NCI-H345 (cell line): ENCODE measurements at regions not wholly inside any gene's neighbourhood (a gene's known extent, or its start where the extent isn't known, plus 50 kb on each side); places are given as distances from the start of the nearest gene placed in this dataset.

Experiments
- DNase-seq: peaks from one replicate; lab custom pipeline; 2025; lab: John Stamatoyannopoulos, UW

DNA sequence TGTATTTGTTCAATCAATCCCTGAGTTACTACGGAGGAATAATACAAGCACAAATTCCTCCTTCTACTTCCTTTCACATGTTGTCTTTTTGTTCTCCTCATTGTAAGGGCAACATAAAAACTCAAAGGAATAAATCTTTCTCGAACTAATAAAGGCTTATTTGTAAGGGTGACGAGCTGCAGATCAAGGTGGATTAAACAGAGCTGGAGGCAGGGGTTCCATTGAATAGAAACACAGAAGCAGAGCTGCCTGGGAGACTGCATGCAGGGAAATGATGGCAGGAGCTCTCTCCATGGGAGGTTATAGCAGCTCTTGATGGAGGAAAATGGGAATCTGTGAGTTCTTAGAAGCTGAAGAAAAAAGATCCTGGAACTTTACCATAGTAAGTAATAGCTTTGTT lies 160.2 kb downstream of the CYYR1 start:
- DNase-seq, result no peak

DNA sequence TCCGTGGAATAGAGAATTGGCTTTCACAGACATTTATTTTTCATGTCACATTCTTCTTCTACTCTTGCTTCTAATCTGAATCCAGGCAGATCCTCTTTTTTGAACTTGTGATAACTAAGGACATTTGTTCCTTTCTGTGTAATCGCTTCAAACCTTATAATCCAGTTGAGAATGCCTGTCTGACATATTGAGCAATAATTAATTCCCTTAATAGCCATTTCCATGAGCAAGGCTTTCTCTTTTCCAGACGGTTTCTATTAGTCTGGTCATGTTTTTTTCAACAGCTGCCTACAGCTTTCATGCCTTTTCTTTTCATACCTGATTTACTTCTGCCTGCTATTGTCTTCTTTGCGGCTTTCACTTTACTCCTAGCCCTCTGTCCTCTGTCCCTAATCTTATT lies 163.4 kb downstream of the CYYR1 start:
- no peak for DNase-seq

DNA sequence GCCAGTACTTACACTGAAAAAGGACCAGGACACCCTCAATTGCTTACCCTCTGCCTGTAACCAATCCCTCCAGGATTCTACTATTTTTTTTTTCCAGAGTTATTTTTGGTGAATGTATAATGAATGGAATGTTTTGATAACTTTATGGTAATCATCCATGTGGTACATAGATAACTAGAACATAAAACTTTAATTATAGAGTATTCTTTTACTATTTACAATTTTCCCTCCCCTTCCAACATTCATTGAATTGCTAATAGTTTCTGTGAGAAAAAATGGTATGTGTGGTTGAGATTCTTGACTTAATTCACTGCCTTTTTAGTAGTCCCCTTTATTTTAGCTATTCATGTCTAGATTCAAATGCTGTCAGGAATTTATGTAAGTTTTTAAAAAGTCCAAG lies 164.6 kb downstream of the CYYR1 start:
- DNase-seq, result no peak

DNA sequence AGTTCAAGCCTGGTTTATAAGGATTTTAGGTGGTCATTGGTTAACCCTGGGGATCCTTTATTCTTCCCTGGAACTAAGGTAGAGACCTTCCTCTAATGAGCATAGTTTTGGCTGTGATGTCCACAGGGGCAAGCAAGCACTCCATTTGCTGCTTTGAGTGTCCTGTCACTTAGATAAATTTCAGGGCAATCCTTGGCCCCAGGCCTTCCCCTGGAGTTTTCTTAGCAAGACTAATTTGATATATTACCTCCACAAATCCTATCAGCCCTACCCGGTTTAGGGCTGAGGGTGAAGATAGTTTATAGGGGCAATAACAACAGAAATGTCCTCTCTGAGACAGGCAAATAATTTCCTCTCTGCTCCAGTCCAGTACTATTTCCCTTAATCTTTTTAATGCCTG lies 166.6 kb downstream of the CYYR1 start:
- no peak for DNase-seq

DNA sequence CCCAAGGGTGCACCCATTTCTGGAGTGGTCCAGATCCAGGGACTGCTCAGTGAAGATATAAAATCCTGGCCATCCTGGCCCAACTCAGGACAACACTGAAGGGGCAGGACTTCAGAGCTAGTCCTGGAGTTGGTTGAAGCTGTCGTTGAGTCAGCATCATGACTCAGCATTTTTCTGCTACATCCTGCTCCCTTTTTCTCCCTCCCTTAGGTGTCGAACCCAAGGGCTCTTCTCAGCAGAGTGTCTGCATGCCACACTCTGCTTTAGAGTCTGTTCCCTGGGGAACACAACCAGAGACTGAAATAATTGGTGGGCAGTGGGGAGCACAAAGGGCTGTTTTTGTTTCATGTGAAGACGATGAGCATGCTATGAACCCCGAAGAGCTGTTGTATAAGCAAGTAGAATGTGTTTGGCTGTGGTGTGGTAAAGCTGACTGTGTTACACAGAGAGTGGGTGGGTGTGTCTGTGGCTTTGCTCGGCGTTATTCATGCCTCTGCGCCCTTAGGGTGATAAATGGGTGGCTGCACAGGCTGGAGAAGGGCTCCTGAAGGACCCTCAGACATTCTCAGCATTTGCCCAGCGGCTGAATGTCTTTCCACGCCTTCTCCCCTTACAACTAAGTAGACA lies 167.2 kb downstream of the CYYR1 start:
- DNase-seq, result peak; percentile 15

DNA sequence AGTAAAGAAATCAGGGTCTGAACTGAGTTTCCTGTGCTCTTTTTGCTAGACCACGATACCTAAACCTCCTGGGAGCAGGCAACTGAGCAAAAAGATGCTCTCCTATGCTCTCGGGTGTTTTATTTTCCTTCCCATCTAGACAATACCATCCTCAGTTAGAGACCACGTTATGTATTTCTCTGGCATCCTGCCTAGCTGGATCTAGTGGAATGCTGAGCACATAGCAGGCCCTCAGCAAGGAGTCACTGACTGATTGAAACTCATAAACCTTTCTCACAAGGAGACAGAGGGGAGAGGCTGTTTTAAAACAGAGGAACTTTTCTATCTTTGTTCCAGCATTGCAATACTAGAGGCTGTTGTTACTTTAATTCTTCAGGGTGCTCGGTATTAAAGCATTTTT lies 168.0 kb downstream of the CYYR1 start:
- DNase-seq, result no peak

DNA sequence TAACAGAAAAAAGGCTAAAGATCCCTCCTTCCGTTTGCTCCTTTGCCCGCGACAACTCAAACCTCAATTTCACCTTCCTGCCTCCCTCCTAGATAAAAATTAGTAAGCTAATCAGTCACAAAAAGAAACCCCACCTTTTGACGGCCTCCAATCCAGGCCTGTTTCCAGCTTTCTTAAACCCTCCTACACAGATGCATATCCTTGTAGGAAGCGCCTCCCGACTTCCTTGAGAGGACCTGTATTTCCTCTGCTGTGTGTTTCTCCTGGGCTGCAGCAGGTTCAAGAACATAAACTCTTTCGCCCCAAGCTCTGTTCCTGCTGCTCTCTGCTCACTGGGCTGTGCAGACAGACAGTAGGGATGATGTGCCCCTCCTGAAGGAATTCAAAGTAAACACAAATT lies 168.8 kb downstream of the CYYR1 start:
- no peak for DNase-seq

DNA sequence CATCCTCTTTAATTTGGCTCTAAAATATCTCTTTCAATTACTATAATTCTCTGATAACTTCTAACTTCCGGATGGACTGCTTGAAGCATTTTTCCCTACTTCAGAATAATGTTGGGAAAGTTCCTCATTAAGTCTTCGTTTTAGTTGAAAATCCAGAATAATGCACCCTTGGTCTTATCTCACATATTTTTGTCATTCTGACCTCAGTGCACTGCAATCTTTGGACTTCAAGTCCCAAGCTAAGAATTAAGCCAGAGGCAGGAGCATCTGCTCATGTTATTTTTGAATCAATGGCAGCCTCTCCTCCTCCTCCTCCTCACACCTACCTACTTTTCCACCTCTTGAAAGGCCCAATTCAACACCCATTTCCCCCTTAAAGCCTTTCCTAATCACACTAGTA lies 169.8 kb downstream of the CYYR1 start:
- DNase-seq, result no peak

DNA sequence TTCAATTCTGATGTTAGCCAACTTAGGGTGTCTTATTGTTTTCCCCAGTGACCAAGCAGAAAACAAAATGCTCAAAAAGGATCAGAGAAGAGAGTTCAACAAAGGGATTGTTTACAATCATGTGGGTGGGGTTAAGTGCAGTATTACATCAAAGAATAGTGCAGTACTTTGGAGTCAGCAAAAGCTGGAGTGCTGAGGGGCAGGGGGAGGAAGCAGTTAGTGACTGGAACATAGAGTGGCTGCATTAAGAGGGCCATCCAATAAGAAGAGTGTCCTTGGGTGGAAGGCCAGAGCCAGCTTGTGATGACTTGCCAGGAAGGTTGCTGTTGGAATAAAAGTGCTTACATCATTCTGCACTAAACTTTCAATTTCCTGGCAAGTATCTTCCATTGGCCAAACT lies 175.5 kb downstream of the CYYR1 start:
- DNase-seq, result no peak

DNA sequence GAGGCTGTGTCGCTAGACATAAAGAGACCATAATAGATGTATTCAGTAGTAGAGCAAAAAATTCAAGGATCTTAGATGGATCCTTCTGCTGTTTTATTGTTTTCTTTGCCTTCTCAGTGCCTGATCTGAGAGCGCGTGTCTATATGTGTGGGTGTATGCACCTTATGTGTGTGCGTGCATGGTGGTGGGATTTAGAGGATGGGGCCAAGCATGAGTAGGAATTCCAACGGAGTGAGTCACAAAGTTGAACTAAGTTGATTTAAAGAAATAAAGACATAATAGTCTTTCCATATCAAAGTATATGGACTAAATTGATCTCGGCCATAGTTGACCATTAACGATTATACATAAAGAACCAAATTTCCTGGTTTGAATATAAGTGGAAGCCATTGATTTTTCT lies 178.7 kb downstream of the CYYR1 start:
- no peak for DNase-seq

DNA sequence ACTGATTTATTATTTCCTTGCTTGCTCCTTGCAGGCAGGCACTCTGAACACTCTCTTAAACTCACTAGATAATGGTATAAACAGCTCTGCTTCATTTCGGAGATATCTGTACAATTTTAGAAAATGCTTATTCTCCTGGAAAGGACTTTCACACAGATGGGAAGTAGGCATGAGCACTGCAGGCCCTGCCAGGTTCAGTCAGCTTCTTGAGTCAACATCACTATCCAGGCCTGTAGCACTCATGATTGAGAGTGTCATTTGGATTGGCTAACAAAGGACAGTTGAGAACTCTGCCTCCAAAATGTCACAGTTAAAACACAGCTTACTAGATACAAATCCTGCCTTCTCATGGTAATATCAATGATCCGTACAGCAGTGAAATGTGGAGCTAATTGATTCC lies 181.9 kb downstream of the CYYR1 start:
- no peak for DNase-seq

DNA sequence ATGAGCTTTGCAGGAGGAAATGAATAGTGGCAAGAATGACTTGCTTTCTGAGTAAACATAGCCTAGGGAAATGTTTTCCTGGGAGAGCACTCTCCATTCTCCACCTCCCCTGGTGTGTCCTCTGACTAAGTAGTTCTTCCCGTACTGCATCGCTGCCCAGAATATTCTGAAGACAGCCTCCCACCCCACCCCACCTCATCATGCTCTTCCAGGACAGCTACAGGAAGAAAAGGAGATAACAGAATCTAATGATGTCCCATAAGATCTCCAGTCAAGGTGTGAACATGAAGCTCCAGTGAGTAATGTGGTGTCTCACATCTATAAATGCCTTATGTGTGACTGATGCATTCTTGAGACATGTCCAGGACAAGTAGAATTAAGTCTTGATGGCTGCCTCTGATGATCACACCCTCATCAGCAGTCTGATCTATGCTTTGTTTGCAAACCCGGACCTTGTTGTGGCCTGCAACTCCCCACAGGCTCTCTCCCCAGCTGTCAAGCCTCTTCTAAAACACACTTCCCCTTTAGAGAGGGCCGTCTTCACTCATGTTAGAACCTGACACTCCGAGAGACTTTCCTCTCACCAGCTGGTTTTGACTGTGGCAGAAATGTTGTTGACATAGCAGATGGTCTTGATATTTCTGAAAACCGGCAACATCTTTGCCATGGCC lies 183.0 kb downstream of the CYYR1 start:
- DNase-seq, result no peak

DNA sequence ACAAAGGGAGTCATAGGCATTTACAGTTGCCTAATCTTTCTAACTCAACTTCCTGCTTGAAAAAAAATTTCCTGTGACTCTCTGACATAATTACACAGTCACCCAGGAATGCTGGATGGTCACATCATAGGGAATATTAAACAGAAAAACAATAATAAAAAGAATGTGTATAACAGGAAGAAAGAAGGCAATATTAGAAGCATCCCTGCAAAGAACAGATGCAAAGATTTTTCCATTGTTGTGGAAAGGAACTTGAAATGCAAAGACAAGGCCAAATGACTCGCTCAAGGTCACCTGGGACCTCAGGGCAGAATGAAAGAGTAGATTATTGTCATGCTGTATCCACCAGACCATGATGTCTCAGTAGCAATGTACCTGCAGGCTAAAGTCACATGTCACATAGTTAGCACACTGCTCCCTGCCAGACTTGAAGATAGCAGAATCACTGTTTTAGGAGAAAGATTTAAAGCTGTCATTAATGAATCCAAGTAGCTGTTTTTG lies 184.3 kb downstream of the CYYR1 start:
- no peak for DNase-seq

DNA sequence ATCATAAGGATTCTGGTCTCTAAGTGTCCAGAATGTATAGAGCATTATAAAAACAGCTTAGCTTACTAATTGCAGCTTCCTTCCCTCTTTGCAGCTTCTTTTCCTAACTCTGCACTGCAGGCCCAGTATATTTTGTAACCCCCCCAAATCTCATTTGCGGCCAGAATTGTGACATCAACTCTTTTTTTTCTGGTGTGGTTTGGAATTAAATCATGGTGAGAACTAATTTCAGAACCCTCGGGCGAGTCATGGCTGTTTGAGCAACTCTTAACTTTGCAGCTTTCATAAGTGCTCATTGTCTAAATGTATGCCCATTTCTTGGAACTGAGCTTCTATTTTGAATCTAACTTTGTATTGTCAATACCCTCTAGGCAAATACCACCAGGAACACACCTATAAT lies 187.4 kb downstream of the CYYR1 start:
- DNase-seq, result no peak

DNA sequence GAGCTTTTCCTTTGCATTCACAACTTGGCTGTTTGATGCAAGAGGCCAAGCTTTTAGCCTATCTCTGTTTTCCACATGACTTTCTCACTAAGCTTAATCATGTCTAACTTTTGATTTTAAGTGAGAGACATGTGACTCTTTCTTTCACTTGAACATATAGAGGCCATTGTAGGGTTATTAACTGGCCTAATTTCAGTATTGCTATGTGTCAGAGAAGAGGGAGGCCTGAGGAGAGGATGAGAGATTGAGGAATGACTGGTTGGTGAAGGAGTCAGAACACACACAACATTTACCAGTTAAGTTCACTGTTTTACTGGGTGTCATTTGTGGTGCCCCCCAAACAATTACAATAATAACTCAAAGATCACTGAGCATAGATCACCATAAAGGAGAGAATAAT lies 193.5 kb downstream of the CYYR1 start:
- DNase-seq, result no peak

DNA sequence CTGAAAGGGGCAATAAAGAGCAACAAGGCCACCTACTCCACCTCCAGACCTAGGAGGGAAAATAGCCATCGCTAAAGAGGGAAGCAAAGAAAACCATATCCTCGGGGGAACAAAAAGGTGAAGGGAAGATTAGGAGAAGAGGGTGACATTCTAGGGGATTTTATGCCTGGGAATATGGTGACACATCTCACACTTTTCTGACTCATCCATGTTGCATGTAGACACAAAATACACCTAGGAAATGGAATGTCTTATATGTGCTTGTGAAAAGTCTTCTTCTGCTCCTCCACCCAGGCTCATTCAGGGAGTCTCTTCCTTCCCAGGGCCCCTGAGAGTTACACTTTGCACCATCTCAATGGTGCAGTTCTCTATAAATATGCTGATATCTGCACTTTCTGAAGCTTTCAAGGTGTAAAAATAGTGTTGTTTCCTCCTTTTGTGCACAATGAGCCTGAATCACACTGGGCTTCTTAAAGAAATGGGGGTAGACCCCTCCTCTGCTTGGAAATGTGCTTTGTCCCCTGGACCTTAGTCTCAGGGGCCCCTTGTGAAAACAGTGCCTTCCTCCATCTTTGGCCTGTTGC lies 195.9 kb downstream of the CYYR1 start:
- no peak for DNase-seq

DNA sequence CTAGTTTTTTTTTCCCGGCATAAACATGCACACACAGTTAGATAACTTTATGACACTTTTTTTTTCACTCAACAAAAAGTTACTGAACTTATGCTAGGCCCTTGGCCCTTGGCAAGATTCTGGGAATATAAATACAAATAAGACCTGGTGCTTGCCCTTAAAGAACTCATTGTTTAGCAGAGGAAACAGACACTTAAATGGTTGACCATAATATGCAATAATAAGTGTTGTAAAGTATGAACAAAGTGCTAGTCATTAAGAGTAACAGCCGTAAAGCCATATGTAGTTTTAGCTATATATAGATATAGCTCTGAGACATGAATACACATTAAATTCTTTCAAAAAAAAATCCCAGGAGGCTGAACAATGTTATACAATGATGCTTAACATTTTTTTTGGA lies 198.3 kb downstream of the CYYR1 start:
- DNase-seq, result no peak

DNA sequence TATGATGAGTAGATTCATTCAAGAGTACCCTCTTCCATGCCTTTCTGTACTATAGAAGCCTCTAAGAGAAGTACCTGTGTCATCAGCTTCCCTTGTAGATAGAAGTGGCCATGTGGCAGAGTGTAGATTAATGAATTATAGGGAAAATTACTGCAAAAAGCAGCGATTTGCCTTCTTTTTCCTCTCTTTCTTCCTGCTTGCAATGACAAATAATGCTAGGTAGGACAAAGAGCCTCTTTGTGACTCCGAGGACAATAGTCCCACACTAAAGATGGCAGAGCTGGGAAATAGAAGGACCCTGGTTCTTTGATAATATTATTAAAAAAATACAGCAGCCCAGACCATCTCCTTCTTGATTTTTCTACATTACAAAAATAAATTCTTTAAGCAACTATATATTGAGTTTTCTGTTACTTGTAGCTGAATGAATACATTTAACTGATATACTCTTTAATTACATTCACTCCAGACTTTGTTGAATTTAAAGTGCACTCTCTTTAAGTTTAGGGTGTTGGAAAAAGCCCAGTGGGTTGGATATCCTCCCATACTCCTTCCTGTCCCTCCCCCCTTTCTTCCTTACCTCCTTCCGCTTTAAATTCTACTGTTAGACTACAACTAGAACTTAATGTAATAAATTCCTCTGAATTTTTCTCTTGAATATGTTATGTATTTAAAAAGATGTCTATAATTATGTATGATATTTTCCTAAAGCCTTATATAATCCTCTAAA lies 198.2 kb upstream of the APP start:
- no peak for DNase-seq

DNA sequence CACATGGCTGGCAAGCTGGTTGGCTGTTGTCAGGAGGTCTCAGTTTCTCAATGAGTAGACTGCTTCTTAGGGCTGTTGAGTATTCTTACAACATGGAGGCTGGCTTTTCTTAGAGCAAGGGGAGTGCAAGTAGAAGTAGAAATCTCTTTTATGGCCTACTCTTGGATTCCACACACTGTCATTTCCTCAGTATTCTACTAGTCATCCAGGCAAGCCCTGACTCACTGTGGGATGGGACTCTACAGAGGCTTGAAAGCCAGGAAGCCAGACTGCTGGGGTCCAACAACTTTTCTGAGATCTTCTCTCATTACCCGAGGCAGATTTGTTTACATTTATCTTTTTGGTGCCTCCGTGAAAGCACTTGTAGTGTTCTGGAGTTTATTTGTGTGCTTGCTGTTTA lies 196.2 kb upstream of the APP start:
- no peak for DNase-seq

DNA sequence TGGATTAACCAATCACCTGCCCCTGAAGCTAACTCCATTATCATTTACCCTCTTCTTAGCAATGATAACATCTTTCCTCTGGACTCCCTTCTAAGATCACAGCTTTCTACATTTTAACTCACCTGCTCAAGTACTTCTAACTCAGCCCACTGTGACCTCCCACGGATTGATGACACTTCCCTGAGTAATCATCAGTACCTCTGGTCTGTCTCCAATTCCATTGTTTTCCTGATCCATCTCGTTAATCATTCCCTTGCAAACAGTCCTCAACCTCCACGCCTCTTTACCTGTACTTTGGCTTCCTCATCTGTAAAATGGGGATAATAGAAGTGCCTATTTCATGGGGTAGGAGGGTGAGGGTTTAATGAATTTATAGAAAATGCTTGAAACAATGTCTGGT lies 195.3 kb upstream of the APP start:
- DNase-seq, result no peak

DNA sequence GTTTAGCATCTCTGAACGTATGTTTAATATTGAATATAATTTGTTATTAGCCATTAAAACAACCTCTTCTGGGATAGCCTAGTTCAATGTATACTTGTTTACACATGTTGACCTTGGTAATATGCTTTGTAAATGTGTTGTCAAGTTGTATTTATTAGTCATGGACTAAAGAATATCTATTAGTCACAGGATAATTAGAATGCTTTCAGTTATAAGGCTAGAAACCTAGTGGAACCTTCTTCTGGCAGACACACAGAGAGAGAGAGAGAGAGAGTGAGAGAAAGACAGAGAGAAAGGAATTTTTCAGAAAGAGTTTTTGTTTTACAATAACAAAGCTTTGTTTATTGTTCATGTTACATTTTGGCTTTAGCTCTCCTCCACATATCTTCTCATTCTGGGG lies 181.1 kb upstream of the APP start:
- no peak for DNase-seq

DNA sequence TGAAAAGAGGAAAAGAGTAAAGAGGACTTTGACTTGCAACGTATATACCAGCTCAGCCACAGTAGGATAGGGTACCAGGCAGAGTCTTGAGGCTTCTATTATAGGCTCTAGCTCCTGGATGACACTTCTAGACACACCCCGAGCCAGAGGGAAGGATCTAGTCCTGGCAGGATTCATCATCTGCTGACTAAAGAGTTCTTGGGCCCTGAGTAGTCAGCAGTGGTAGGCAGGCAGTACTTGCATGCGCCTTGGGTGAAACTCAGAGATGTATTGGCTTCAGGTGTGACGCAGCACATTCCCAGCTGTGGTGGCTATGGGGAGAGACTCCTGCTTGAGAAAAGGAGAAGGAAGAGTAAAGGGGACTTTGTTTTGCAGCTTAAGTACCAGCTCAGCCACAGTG lies 162.3 kb upstream of the APP start:
- DNase-seq, result no peak
